IMR-90 (cell line): ENCODE measurements at regions not wholly inside any gene's neighbourhood (a gene's known extent, or its start where the extent isn't known, plus 50 kb on each side); places are given as distances from the start of the nearest gene placed in this dataset.

Source experiments
- ATAC-seq: fragments of 200-7000 bp; cut with Tn5 transposase; 2 replicates; pipeline ENCODE4 v1.9.1; 2020; ENCODE audit warnings: low read depth, mild to moderate bottlenecking, moderate library complexity
- BruUV-seq: library from RNA; stranded (reverse); fragments of 400-500 nt; replicated peaks from 2 replicates; lab custom pipeline; 2021; lab: Mats Ljungman, UMichigan
- CTCF ChIA-PET: fragments of 300-600 bp; formaldehyde crosslinking; extraction: SDS; loops from one replicate; lab custom pipeline; 2021; ENCODE audit warnings: antibody characterized with exemption; lab: Yijun Ruan, JAX
- POLR2A ChIA-PET: fragments of 300-600 bp; sonication (Branson Sonifier 250); formaldehyde crosslinking; loops from one replicate; lab custom pipeline; 2022; ENCODE audit warnings: antibody characterized with exemption; ENCODE audit not compliant: unreplicated experiment; lab: Charles Lee
- DNase-seq: peaks from one replicate; pipeline ENCODE4 v3.0.0; 2013
- H2AFZ ChIP-seq: replicated peaks from 2 replicates; pipeline ENCODE3; 2013; ENCODE audit warnings: low read length, mild to moderate bottlenecking; ENCODE audit not compliant: poor library complexity
- H2AK5ac ChIP-seq: 2 replicates; pipeline ENCODE4 v1.6.1; 2013; ENCODE audit warnings: low read depth, low read length, inconsistent platforms
- H2AK9ac ChIP-seq: replicated peaks from 2 replicates; pipeline ENCODE3; 2013; ENCODE audit warnings: mild to moderate bottlenecking, low read depth, low read length, moderate library complexity; ENCODE audit not compliant: poor library complexity
- H2BK120ac ChIP-seq: 2 replicates; pipeline ENCODE4 v1.6.1; 2013; ENCODE audit warnings: low read depth, low read length, inconsistent platforms
- H2BK15ac ChIP-seq: 3 replicates; pipeline ENCODE4 v1.6.1; 2013; ENCODE audit warnings: low read depth, low read length, inconsistent platforms
- H2BK20ac ChIP-seq: 2 replicates; pipeline ENCODE4 v1.6.1; 2013; ENCODE audit warnings: low read depth, mild to moderate bottlenecking, inconsistent platforms, low read length, moderate library complexity
- H2BK5ac ChIP-seq: 2 replicates; pipeline ENCODE4 v1.6.1; 2013; ENCODE audit warnings: mild to moderate bottlenecking, low read depth, low read length, inconsistent platforms; ENCODE audit not compliant: poor library complexity, severe bottlenecking
- H3K14ac ChIP-seq: replicated peaks from 2 replicates; pipeline ENCODE4 v1.6.1; 2013; ENCODE audit warnings: low read depth, low read length, inconsistent platforms
- H3K18ac ChIP-seq: 2 replicates; pipeline ENCODE4 v1.6.1; 2013; ENCODE audit warnings: low read depth, low read length, control low read depth
- H3K23ac ChIP-seq: 2 replicates; pipeline ENCODE4 v1.6.1; 2013; ENCODE audit warnings: low read depth, low read length, inconsistent platforms
- H3K27ac ChIP-seq: 2 replicates; pipeline ENCODE4 v1.5.1; 2013; ENCODE audit warnings: mild to moderate bottlenecking, control low read depth, low read length; ENCODE audit not compliant: insufficient read depth
- H3K27me3 ChIP-seq: 2 replicates; pipeline ENCODE4 v1.6.1; 2013; ENCODE audit warnings: low read length; ENCODE audit not compliant: control insufficient read depth, insufficient read depth
- H3K36me3 ChIP-seq: 2 replicates; pipeline ENCODE4 v1.6.1; 2013; ENCODE audit warnings: low read length, mixed read lengths; ENCODE audit not compliant: control insufficient read depth, insufficient read depth
- H3K4ac ChIP-seq: 2 replicates; pipeline ENCODE4 v1.6.1; 2013; ENCODE audit warnings: low read depth, low read length, inconsistent platforms
- H3K4me1 ChIP-seq: 2 replicates; pipeline ENCODE4 v1.6.1; 2013; ENCODE audit warnings: low read length, mixed read lengths; ENCODE audit not compliant: control insufficient read depth, insufficient read depth
- H3K4me2 ChIP-seq: 2 replicates; pipeline ENCODE4 v1.6.1; 2013; ENCODE audit warnings: low read depth, mild to moderate bottlenecking, control low read depth, low read length, moderate library complexity
- H3K4me3 ChIP-seq: 2 replicates; pipeline ENCODE4 v1.5.1; 2013; ENCODE audit warnings: low read depth, mild to moderate bottlenecking, control low read depth, low read length, moderate library complexity; ENCODE audit not compliant: insufficient read depth
- H3K56ac ChIP-seq: 2 replicates; pipeline ENCODE4 v1.6.1; 2013; ENCODE audit warnings: low read length, inconsistent platforms; ENCODE audit not compliant: insufficient read depth; ENCODE audit errors: extremely low read depth
- H3K79me1 ChIP-seq, 2 experiments: 2 replicates each; pipeline ENCODE4 v1.6.1; 2013; ENCODE audit warnings: low read length in 2 of 2, inconsistent platforms in 1 of 2, low read depth in 1 of 2
- H3K9ac ChIP-seq: 2 replicates; pipeline ENCODE4 v1.6.1; 2013; ENCODE audit warnings: low read depth, low read length, control low read depth
- H3K9me1 ChIP-seq: 2 replicates; pipeline ENCODE4 v1.6.1; 2013; ENCODE audit warnings: low read length, inconsistent platforms; ENCODE audit not compliant: insufficient read depth
- H3K9me3 ChIP-seq: 2 replicates; pipeline ENCODE4 v1.6.1; 2013; ENCODE audit warnings: low read length; ENCODE audit not compliant: control insufficient read depth, insufficient read depth
- H4K20me1 ChIP-seq: 2 replicates; pipeline ENCODE4 v1.6.1; 2013; ENCODE audit warnings: low read length, inconsistent platforms; ENCODE audit not compliant: insufficient read depth
- H4K5ac ChIP-seq: 2 replicates; pipeline ENCODE4 v1.6.1; 2013; ENCODE audit warnings: mild to moderate bottlenecking, low read depth, low read length, control low read depth
- H4K8ac ChIP-seq, 2 experiments: 2 replicates each; pipeline ENCODE4 v1.6.1; 2013; ENCODE audit warnings: low read depth in 2 of 2, low read length in 2 of 2, control low read depth in 1 of 2, inconsistent platforms in 1 of 2
- H4K91ac ChIP-seq: 2 replicates; pipeline ENCODE4 v1.6.1; 2013; ENCODE audit warnings: low read depth, low read length, inconsistent platforms; ENCODE audit not compliant: insufficient read depth
- BHLHE40 ChIP-seq: fragments of 150-350 bp; IDR thresholded peaks from 2 replicates; pipeline ENCODE4 v1.6.1; 2016; ENCODE audit warnings: mild to moderate bottlenecking, low read depth, low read length
- CEBPB ChIP-seq: IDR thresholded peaks from 2 replicates; pipeline ENCODE4 v1.6.1; 2012; ENCODE audit warnings: low read depth, low read length, improper control_type of control experiment
- CHD1 ChIP-seq: IDR thresholded peaks from 2 replicates; pipeline ENCODE4 v1.6.1; 2012; ENCODE audit warnings: low read depth, low read length, improper control_type of control experiment
- CTCF ChIP-seq: conservative IDR thresholded peaks from 2 replicates; pipeline ENCODE4 v1.5.1; 2012; ENCODE audit warnings: mild to moderate bottlenecking, low read depth, low read length, improper control_type of control experiment
- ELK1 ChIP-seq: fragments of 150-350 bp; IDR thresholded peaks from 2 replicates; pipeline ENCODE4 v1.6.1; 2016; ENCODE audit warnings: low read depth, mild to moderate bottlenecking, low read length, moderate library complexity, borderline replicate concordance
- FOS ChIP-seq: fragments of 150-350 bp; IDR thresholded peaks from 2 replicates; pipeline ENCODE4 v1.6.1; 2016; ENCODE audit warnings: low read depth, low read length
- MAFK ChIP-seq: IDR thresholded peaks from 2 replicates; pipeline ENCODE4 v1.6.1; 2012; ENCODE audit warnings: low read depth, low read length, improper control_type of control experiment
- MAZ ChIP-seq: IDR thresholded peaks from 2 replicates; pipeline ENCODE4 v1.6.1; 2012; ENCODE audit warnings: low read depth, mild to moderate bottlenecking, low read length, improper control_type of control experiment, moderate library complexity, borderline replicate concordance
- MXI1 ChIP-seq: IDR thresholded peaks from 2 replicates; pipeline ENCODE4 v1.6.1; 2012; ENCODE audit warnings: low read depth, mild to moderate bottlenecking, low read length, moderate library complexity, borderline replicate concordance
- NFE2L2 ChIP-seq: fragments of 150-350 bp; IDR thresholded peaks from 2 replicates; pipeline ENCODE4 v1.6.1; 2016; ENCODE audit warnings: low read depth, mild to moderate bottlenecking, low read length
- POLR2A ChIP-seq: IDR thresholded peaks from 2 replicates; pipeline ENCODE4 v1.6.1; 2012; ENCODE audit warnings: mild to moderate bottlenecking, low read depth, low read length
- RAD21 ChIP-seq: IDR thresholded peaks from 2 replicates; pipeline ENCODE4 v1.6.1; 2012; ENCODE audit warnings: low read length, improper control_type of control experiment
- RCOR1 ChIP-seq: IDR thresholded peaks from 2 replicates; pipeline ENCODE4 v1.6.1; 2012; ENCODE audit warnings: mild to moderate bottlenecking, low read length, improper control_type of control experiment; ENCODE audit not compliant: insufficient replicate concordance
- RFX5 ChIP-seq: IDR thresholded peaks from 2 replicates; pipeline ENCODE4 v1.8.0; 2012; ENCODE audit warnings: low read depth, mild to moderate bottlenecking, low read length, moderate library complexity
- SMC3 ChIP-seq: fragments of 150-350 bp; IDR thresholded peaks from 2 replicates; pipeline ENCODE4 v1.6.1; 2016; ENCODE audit warnings: low read depth, mild to moderate bottlenecking, antibody characterized with exemption, low read length, moderate library complexity
- USF2 ChIP-seq: fragments of 150-350 bp; IDR thresholded peaks from 2 replicates; pipeline ENCODE4 v1.6.1; 2017; ENCODE audit warnings: mild to moderate bottlenecking, antibody characterized with exemption, low read length, low read depth
- dilution Hi-C: fragments of 300-500 bp; cut with HindIII; formaldehyde crosslinking; loops from one replicate; pipeline ENCODE4 v1.14.3; 2018; ENCODE audit warnings: low sequenced_read_pairs; ENCODE audit not compliant: unreplicated experiment
- in situ Hi-C: fragments of 300-500 bp; cut with MboI; formaldehyde crosslinking; loops from 3 replicates; pipeline ENCODE4 v1.14.3; 2019; ENCODE audit warnings: low sequenced_read_pairs, inconsistent platforms, mixed read lengths
- intact Hi-C: fragments of 100-400 bp; cut with micrococcal nuclease; formaldehyde crosslinking; loops from 2 replicates; pipeline ENCODE4 v1.10.0; 2022

GRCh38 chr18:30727849-30728248 is 314.7 kb downstream of the DSC3 start:
- intact Hi-C loops: no loop called here
- Histone ChIP-seq H3K27ac (no peak overlapping the region), H3K18ac (no peak overlapping the region), H3K4me1 (no peaks in the 10 kb centered on the region), H3K9me3 (peaks cover 11% of the 10 kb centered on the region), H2AK5ac (no peak overlapping the region), H2BK20ac (no peak overlapping the region), H2BK5ac (no peak overlapping the region), H2BK15ac (no peak overlapping the region), H3K4ac (no peak overlapping the region), H4K8ac (no peak overlapping the region), H3K4me3 (no peak overlapping the region), H3K36me3 (no peaks in the 10 kb centered on the region), H3K9ac (no peak overlapping the region), H4K20me1 (no peaks in the 10 kb centered on the region), H3K9me1 (no peaks in the 10 kb centered on the region), H4K5ac (no peak overlapping the region), H4K91ac (no peak overlapping the region), H3K23ac (no peak overlapping the region), H3K4me2 (no peak overlapping the region), H3K27me3 (no peaks in the 10 kb centered on the region), H3K14ac (no peak overlapping the region), H2BK120ac (no peak overlapping the region), H3K79me1 (no peaks in the 10 kb centered on the region), H2AFZ (no peak overlapping the region), H2AK9ac (no peak overlapping the region), H3K56ac (no peak overlapping the region)
- CTCF ChIA-PET: no interaction called here
- DNase-seq (no peak), ATAC-seq (no peak)
- POLR2A ChIA-PET: no interaction called here
- dilution Hi-C loops: no loop called here
- no peak for TF ChIP-seq SMC3
- TF ChIP-seq RFX5: no peak
- no peak for TF ChIP-seq CEBPB
- TF ChIP-seq ELK1: no peak
- TF ChIP-seq USF2: no peak
- no peak for TF ChIP-seq CHD1
- no peak for TF ChIP-seq BHLHE40
- TF ChIP-seq CTCF: no peak
- no peak for TF ChIP-seq RCOR1
- TF ChIP-seq MAFK: no peak
- TF ChIP-seq MXI1: no peak
- no peak for TF ChIP-seq FOS
- TF ChIP-seq MAZ: no peak
- TF ChIP-seq RAD21: no peak
- TF ChIP-seq NFE2L2: no peak
- no peak for TF ChIP-seq POLR2A
- BruUV-seq: no TSS peak
- in situ Hi-C loops: no loop called here
